ENCODE measurements at regions not wholly inside any gene's neighbourhood (a gene's known extent, or its start where the extent isn't known, plus 50 kb on each side); places are given as distances from the start of the nearest gene placed in this dataset.
"Not testable (repeated sequence)": the region's sequence is repeated elsewhere in the genome, so short reads cannot be mapped to it uniquely, and the experiment has no call there.

DNA sequence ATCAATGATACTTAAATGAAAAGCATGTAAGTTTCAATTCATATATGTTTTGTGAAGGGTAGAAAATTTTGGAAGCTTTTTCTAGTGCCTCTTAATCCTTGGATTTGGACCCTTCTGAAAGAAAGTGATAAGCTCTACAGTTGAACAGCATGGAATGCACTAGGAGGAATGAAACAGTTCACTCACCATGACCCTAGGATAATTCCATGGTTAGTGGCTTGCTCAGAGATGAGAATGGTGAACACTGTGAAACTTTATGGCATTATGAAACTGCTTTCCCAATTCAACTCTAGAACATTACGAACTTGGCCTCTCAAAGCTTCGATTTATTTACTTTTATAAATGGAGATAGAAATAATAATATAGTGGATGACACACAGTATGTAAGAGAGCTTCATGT is 88.9 kb upstream of the FAT4 start:
- no peak overlapping the region for H3K4me3 ChIP-seq
- intact Hi-C loops (cut with DNase I) = no loop called here
- no peaks in the 10 kb centered on the region for H3K4me1 ChIP-seq (replicated peaks in 1 of 2)
- no peak overlapping the region for H3K27ac ChIP-seq
- TF ChIP-seq POLR2A (IDR thresholded peaks at IDR 0.05) = no peak
- TF ChIP-seq, protein P1, sequence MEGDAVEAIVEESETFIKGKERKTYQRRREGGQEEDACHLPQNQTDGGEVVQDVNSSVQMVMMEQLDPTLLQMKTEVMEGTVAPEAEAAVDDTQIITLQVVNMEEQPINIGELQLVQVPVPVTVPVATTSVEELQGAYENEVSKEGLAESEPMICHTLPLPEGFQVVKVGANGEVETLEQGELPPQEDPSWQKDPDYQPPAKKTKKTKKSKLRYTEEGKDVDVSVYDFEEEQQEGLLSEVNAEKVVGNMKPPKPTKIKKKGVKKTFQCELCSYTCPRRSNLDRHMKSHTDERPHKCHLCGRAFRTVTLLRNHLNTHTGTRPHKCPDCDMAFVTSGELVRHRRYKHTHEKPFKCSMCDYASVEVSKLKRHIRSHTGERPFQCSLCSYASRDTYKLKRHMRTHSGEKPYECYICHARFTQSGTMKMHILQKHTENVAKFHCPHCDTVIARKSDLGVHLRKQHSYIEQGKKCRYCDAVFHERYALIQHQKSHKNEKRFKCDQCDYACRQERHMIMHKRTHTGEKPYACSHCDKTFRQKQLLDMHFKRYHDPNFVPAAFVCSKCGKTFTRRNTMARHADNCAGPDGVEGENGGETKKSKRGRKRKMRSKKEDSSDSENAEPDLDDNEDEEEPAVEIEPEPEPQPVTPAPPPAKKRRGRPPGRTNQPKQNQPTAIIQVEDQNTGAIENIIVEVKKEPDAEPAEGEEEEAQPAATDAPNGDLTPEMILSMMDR (IDR thresholded peaks at IDR 0.05) = no peak
- H3K9me3 ChIP-seq (replicated peaks in 1 of 3) = no peaks in the 10 kb centered on the region
- 61 to 74% (median 67%) methylated on average over 2 of the region's 2 CpGs for WGBS, 4 donors
- no peaks in the 10 kb centered on the region for H3K27me3 ChIP-seq
- H3K36me3 ChIP-seq (replicated peaks in 1 of 2) = no peaks in the 10 kb centered on the region
- no peak for DNase-seq

DNA sequence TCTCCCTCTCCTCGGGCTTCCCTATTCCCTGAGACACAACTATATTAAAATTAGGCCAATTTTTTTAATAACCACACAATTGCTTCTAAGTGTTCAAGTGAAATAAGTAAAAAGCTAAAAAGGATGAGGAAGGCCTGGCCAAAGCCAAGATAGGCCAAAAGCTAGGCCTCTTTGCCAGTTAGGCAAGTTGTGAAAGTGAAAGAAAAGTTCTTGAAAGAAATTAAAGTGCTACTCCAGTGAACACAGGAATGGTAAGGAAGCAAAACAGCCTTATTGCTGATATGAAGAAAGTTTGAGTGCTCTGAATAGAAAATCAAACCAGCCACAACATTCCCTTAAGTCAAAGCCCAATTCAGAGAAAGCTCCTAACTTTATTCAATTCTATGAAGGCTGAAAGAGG is 114.2 kb upstream of the FAT4 start:
- H3K36me3 ChIP-seq (replicated peaks in 1 of 2) = no peaks in the 10 kb centered on the region
- 73 to 92% (median 87%) methylated on average over 1 of the region's 1 CpG for WGBS, 4 donors
- no peak overlapping the region for H3K27ac ChIP-seq
- intact Hi-C loops (cut with DNase I) = no loop called here
- DNase-seq = no peak
- TF ChIP-seq POLR2A (IDR thresholded peaks at IDR 0.05) = no peak
- TF ChIP-seq, protein P1 (IDR thresholded peaks at IDR 0.05) = no peak
- no peaks in the 10 kb centered on the region for H3K27me3 ChIP-seq
- no peaks in the 10 kb centered on the region for H3K9me3 ChIP-seq (replicated peaks in 1 of 3)
- no peaks in the 10 kb centered on the region for H3K4me1 ChIP-seq (replicated peaks in 1 of 2)
- H3K4me3 ChIP-seq = no peak overlapping the region

DNA sequence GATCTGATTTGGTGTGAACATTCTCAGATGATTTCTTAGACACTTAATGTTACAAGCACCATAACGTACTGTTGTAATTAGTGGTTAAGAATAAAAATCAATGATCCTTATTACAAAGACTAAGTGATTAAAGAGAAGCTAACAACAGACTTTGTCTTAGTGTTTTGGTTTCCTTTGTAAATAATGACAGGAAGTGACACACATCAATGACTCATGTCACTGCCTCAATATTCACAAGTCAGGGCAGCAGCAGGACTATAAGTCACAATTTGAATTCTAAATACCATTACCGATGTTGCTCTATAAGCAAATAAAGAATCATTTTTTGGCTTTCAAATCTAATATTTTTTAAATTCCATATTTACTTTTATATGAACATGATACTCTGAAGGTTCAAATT is 115.8 kb upstream of the FAT4 start:
- Histone ChIP-seq H3K36me3 (replicated peaks in 1 of 2) (no peaks in the 10 kb centered on the region), H3K4me3 (no peak overlapping the region), H3K4me1 (replicated peaks in 1 of 2) (no peaks in the 10 kb centered on the region), H3K27ac (no peak overlapping the region), H3K9me3 (replicated peaks in 1 of 3) (no peaks in the 10 kb centered on the region), H3K27me3 (no peaks in the 10 kb centered on the region)
- TF ChIP-seq, protein P1 (IDR thresholded peaks at IDR 0.05) = no peak
- no peak for TF ChIP-seq POLR2A (IDR thresholded peaks at IDR 0.05)
- 76 to 84% (median 79%) methylated on average over 2 of the region's 2 CpGs for WGBS, 4 donors
- intact Hi-C loops (cut with DNase I) = no loop called here
- no peak for DNase-seq

DNA sequence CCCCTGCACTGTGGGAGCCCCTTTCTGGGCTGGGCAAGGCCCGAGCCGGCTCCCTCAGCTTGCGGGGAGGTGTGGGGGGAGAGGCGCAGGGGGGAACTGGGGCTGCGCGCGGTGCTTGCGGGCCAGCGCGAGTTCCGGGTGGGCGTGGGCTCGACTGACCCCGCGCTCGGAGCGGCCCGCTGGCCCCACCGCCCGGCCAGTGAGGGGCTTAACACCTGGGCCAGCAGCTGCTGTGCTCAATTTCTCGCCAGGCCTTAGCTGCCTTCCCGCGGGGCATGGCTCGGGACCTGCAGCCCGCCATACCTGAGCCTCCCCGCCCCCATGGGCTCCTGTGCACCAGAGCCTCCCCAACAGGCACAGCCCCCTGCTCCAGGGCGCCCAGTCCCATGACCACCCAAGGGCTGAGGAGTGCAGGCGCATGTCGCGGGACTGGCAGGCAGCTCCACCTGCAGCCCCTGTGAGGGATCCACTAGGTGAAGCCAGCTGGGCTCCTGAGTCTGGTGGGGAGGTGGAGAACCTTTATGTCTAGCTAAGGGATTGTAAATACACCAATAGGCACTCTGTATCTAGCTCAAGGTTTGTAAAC is 122.8 kb upstream of the FAT4 start:
- DNase-seq; H3K4me1 ChIP-seq (replicated peaks in 1 of 2); H3K4me3 ChIP-seq; H3K27me3 ChIP-seq; H3K27ac ChIP-seq; H3K9me3 ChIP-seq (replicated peaks in 1 of 3); intact Hi-C loops (cut with DNase I); H3K36me3 ChIP-seq (replicated peaks in 1 of 2): not testable (repeated sequence)
- 94 to 97% (median 96%) methylated on average over 4 to 30 of the region's 30 CpGs; no CpG with 5 or more reads in 1 of the 4 donors for WGBS, 4 donors

DNA sequence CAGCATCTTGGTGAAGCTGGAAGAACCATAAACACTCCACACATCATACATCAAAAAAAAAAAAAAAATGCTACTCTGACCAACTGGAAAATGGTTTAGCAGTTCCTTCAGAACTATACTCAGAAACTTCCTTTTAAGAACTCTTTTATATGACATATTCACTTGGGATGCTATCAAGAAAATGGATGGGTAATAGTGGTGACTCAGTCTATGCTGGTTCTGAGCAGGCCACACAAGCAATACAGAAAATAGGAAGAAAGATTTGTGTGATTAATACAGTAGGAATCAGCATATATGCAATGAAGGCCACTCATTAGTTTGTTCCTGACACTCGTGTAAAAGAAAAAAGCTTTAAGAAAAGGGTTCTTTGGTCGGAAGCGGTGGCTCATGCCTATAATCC is 123.5 kb upstream of the FAT4 start:
- no peaks in the 10 kb centered on the region for H3K9me3 ChIP-seq (replicated peaks in 1 of 3)
- no peaks in the 10 kb centered on the region for H3K4me1 ChIP-seq (replicated peaks in 1 of 2)
- no peak for TF ChIP-seq POLR2A (IDR thresholded peaks at IDR 0.05)
- TF ChIP-seq, protein P1 (IDR thresholded peaks at IDR 0.05) = no peak
- H3K27ac ChIP-seq = no peak overlapping the region
- H3K27me3 ChIP-seq = no peaks in the 10 kb centered on the region
- WGBS, 4 donors = 73 to 89% (median 89%) methylated on average over 3 of the region's 3 CpGs
- H3K4me3 ChIP-seq = no peak overlapping the region
- DNase-seq = no peak
- H3K36me3 ChIP-seq (replicated peaks in 1 of 2) = no peaks in the 10 kb centered on the region
- intact Hi-C loops (cut with DNase I) = no loop called here

All from adrenal gland (tissue), 9 donors.